GM21390 (cell line): ENCODE measurements at regions not wholly inside any gene's neighbourhood (a gene's known extent, or its start where the extent isn't known, plus 50 kb on each side); places are given as distances from the start of the nearest gene placed in this dataset.

Experiments used
- ATAC-seq: cut with Tn5 transposase; IDR thresholded peaks from one replicate; pipeline ENCODE4 v1.9.1; 2021; ENCODE audit not compliant: unreplicated experiment

DNA sequence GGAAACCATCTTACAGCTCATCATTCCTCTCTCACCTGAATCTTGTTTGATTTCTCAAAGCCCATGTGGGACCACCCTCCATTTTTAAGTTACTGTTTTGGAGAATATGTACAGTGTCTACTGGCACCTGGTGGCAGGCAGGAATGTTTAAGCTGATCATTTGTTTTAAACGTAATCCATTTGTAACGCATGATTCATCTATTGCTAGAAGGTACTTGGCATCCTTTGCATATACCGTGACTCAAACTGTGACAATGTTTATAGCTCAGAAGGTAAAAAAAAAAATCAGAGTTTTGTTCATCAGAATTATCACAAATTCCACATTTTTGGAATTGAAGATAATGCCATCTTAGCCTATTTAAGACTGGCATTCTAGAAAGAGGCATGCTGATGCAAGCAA is 1007.5 kb upstream of the EEF2KMT start:
- no peak for ATAC-seq

DNA sequence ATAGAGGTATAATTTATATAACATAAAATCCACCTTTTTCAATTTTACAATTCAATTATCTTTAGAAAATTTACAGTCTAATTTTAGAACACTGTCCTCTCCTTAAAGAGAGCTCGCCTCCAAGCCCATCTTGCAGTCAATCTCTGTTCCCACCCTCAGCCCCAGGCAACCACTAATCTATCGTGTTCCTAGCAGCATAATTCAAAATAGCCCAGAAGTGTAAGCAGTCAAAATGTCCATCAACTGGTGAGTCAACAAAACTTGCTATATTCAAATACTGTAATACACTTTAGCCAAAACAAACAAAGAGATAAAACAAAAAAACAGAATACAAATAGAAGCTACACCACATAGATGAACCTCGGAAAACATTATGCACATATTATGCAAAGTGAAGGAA is 1006.8 kb upstream of the EEF2KMT start:
- ATAC-seq: no peak

DNA sequence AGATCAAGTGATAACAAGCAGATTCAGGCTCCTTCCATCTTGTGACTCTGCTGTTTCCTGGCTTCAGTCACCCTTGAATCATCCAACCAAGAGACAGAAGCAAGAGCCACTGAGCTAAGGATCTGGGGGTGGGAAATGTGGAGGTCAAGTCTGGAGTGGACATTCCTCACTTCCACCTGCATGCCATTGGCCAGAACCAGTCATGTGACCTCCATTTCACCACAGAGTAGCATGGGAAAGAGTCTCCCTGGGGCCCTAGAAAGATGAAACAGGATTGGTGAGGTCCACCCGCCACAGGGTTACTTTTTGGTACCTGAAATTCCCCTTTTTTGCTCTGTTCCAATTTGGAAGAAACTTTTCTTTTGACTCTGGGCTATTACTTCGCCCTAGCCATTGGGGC is 1006.0 kb upstream of the EEF2KMT start:
- ATAC-seq: no peak

DNA sequence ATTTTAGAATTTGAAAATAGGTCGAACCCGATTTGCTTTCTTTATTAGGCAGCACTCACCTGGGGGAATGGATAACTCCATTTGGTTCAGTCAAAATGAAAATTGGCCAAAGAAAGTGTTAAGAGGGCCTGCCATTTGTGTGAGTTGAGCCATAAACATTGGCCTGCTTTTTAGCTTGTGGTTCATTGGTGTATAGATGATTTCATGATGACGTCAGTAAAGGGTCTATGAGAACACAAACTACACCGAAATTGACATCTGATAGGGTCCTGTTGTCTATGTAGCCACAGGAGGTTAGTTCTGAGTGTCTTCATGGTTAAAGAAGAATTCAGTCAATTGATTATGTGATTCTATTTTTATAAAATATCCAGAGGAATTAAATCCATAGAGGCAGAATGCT is 1001.5 kb upstream of the EEF2KMT start:
- no peak for ATAC-seq

DNA sequence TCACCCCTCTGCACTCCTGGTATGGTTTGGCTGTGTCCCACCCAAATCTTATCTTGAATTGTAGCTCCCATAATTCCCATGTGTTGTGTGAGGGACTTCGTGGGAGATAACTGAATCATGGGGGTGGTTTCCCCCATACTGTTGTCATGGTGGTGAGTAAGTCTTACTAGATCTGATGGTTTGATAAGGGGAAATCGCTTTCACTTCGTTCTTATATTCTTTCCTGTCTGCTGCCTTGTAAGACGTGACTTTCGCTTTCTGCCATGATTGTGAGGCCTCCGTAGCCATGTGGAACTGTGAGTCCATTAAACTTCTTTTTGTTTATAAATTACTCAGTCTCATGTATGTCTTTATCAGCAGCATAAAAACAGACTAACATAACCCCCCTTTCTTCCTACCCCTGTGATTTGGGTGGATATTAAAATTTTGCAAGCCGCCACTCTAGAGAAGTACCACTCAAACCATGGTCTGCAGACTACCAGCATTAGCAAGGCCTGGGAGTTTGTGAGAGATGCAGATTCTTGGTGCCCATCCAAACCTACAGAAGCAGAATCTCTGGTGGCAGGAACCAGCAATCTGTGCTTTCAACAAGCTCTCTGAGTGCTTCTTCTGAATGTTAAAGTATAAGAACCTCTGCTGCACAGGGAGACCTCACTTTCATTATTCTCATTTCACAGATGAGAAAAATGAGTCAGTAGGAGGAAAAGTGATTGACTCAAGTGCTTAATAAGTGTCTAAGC is 999.5 kb upstream of the EEF2KMT start:
- no peak for ATAC-seq

DNA sequence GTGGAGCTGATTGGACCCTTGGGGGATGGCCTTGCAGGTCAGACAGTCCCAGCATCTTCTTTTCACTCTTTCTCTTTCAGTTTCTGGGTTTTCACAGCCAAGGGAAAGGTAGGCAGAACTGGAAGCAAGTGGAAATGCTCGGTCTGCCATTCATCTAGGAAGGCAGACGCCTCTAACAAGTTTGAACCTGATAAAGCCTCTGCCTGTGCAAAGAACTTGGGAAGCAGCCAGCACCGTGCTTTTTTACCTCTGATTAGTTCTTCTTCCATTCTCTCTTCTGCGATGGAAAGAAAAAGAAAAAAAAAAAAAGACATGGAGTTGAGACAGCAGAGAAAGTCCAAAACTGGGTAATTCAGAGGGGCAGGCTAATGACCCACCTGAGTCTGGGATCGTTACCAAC is 997.8 kb upstream of the EEF2KMT start:
- no peak for ATAC-seq

DNA sequence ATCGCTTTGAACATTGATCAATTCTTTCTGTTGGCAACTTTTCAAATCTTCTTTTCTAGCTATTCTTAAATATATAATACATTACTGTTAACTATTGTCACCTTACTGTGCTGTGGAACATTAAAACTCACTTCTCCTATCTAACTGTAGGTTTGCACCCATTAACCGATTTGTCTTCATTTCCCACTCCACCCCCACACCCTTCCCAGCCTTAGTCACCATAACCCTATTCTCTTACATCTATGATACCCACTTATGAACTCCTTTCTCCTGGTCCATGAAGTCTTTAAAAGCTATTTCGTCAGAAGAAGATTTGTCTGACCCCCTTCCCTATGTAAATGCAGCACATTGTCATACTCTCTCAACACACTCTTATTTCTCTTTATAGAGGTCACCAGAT is 993.4 kb upstream of the EEF2KMT start:
- ATAC-seq: no peak

DNA sequence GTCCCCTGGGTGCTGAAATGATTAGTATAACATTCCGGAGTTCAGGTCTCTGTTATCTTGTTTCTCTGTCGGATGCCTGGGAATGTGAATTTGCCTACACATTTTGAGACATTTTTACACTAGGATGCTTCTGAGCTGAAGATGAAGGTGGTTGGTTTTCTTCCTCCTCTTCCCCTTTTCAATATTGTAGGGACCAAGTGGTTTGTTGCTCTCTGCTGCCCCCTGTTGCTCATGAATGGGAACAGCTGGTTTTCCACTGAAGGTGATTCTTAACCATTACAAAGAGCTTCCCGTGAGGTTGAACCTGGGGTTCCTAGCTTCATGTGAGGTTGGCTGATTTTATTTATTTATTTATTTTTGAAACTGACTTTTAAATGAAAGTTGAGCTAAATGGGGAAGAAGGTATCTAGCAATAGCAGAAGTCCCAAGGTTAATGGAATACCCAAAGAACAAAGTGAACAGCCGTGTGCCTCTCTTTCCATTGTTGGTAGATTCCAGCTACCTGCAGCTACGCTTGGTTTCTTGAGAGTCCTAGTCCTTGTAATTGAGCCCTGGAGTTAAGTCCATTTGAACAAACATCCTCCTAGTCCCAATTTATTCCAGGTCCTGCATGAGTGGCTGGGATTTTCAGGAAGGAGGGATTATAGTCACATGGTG is 983.9 kb upstream of the EEF2KMT start:
- ATAC-seq: no peak

DNA sequence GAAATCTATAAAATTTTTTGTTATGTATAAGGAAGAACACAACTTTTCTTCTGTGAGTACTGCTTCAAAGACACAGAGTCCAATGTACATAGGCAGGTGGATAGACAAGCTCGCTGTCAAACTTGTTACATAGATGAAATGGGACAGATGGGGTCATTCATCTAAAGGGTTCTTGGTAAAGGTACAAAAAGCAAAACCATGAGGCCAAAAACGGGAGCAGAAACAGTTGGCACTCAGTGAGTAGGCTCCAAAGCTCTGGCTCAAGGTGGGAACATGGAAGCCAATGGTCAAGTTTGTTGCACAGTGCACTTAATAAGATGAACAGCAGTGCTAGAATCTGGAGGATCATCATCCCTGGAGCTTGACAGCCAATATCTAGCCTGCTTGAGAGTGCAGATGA is 979.0 kb upstream of the EEF2KMT start:
- ATAC-seq: no peak

DNA sequence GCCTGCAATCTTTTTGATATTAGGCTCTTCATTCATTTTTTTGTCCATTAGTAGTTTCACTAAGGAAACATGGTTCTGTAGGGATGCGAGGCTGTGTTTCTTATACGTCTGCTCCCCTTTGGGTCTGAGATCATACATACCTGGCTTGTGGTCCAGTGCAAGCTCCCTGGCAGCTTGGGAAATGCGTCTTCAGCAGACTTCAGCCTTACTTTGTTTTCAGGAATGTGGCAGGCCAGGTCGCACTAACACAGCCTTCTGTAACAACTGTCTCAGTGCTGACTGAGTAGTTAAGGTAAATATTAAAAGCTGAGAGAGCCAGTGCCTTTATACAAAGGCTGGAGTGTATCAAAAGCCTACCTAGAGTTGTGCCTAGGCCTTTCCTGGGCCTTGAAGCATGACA is 970.5 kb upstream of the EEF2KMT start:
- ATAC-seq: no peak

DNA sequence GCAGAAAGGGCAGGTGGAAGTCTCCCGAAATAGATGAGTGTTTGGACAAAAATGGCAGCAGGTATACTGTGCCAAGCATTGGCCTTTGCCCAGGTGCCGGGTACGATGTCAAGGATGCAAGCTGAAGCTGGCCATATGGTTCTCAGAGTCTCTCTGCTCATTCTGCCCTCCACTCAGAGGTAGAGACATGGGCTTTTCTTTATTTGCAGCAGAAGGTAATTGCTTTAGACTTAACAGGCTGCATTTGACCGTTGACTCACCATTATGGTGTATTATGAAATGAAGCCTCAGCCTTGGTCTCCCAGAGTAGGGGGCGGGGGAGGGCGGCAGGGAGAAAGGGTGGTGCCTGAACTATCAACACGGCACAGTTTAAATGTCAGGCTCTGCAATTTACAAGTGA is 969.1 kb upstream of the EEF2KMT start:
- ATAC-seq: no peak

DNA sequence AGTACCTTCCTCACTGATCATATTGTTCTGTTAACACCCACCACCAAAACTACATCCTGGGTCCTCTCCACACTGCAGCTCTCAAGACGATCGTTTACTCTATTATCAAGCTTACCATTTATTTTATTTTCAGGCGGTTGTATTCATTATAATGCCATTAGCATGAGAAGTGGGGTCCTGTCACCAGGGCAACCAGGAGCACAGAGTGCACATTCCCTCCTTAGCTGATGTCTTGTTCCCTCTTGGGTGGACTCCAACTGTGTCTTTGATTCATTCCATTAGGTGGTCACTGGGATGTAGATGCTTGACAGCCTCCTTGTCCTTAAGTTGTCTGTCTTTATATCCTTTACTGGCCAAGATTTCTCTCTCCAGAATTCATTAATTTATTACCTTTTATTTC is 965.9 kb upstream of the EEF2KMT start:
- ATAC-seq: no peak

DNA sequence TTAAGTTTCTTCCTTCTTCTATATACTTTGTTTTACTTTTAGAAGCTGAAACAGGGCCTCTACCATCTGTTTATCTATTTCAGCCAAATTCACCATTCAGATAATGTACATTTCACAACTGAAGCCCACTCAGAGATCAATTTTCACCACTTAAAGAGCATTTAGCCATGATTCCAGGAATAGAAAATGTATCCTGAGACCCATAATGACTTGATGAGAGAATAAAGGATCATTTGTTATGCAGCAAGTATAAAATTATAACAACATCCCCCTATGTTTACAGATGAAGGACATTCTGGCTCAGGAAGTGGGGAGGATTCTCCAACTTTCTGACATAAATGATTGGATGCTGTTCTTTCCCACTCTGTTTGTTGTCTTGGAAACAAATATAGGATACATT is 962.1 kb upstream of the EEF2KMT start:
- ATAC-seq: no peak

DNA sequence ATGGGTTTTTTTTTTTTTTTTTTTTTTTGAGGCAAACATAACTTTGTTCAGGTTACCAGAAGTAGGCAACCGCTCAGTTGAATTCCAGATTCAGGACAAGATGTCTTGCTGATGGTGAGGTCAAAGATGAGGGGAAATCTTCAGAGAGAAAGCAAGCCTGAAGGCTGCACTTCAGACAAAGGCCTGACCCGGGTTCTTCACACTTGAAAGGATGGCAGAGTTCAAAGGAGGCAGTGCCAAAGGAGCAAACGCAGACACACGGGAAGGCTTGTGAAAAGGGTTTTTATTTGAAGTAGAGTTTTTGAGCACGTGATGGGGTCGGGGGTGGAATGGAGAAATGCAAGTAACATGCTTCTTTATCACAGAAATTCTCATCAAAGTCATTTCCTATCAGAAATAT is 960.2 kb upstream of the EEF2KMT start:
- ATAC-seq: no peak

DNA sequence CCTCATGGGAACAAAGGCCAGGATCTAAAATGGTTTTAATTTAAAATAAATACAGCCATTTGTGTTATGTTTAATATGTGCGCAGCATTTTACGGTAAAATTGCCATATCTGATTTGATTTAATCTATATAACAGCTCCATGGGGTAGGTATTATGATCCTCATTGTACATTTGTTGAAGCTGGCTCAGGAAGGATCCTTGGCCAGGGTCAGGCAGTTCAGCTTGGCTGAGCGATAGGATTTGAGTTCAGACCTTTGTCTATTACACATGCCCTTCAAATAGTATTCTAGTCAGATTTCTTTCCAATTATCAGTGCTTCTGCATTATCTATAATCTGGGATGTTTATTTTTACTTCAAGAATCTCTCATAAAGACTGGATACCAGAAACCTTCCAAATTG is 950.4 kb upstream of the EEF2KMT start:
- no peak for ATAC-seq

DNA sequence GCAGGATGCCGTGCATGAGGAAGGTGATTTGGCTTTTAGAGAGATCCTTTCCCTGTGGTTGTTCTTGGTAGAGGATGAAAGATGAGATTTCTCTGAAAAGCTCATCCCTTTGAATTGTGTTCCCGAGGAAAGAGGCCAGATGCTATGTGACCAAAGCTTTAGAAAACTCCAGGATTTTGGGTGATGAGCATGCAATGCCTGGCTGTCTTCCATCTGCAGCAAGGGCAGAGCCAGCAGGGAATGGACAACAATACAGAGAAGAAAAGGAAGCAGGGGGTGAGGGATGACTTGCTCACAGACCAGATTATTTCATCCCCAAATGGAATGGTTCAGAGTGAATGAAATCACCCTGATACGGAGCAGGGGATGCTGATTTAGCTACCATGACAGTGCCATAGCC is 949.7 kb upstream of the EEF2KMT start:
- ATAC-seq: no peak

DNA sequence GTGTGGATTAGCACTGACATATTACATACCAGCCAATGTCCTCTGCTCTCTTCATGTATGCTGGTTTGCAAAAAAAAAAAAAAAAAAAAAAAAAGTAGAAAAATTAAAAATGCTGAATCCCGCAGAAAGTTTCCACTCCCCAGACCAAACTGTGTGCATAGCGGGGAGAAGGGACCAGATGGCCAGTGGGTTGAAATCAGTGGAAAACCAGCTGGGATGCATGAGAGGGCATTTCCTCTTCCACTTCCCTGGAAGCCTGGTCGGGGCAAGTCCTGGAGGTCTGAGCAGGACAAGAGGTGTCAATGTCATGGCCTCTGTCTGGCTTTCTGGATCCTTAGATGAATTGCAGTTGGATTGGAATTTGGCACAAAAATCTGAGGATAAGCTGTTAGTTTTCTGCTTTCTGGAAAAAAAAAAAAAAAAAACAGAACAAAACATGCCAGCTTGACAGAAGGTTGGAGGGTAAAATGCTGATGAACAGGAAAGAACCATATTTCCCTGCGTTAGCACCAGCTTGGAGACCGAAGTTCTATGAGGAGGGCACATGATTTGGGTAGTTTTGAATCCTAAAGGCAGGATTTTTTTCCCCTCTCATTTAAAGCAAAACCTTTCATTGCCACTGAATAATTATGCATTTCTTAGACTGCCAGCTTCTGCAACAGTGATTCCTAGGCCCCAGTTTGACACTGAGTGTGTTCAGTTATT is 941.5 kb upstream of the EEF2KMT start:
- no peak for ATAC-seq

DNA sequence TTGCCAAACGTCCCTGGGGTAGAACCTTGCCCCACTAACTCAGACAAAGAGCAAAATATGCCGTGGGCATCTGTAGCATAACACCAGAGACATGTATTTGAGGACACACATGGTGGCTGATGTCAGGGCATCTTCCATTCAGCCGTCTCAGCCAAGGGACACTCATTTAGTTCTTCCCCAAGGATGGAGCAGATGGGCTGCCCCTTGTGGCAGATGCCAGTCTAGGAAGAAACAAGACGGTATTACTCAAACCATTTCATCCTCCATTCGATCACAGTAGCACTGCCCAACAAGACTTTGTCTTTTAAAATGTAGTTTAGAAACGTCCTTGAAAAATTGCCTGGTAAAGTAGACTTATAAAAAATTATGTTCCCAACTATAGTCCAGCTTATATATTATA is 937.6 kb upstream of the EEF2KMT start:
- no peak for ATAC-seq

DNA sequence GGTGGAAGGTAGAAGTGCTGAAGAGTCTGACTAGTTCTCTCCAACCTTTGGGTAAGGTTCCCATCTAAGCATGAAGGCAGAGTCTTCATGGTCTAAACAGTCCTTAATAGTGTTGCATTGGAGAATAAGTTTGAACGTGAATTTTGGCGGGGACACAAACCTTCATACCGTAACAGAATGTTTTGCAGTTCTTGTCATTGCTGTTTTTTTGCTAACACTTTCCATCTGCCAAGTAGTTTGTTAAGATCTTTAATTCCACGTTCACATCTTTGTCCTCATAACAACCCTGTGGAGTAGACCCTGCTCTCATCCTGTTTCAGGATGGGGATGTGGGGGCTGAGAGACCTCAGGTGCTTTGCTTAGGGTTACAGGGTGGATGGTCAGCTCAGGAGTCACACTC is 936.9 kb upstream of the EEF2KMT start:
- ATAC-seq: no peak

DNA sequence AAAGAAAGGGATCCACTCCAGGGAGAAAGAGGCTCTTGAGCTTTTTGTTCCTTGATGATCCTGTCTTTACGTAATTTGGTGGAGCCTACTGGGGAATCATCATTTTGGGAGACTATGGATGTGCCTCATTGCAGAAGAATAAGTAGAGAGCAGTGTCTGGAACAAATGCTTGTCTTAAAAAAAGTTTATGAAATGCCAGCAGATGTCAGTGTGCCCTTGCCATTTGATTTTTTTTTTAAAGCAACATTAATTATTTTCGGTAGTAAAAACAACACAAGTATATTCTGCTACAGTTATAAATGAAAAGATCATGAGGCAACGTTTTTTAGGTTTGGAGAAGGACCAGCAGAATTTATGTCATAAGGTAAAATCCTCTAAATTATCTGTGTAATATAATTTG is 934.8 kb upstream of the EEF2KMT start:
- ATAC-seq: no peak

DNA sequence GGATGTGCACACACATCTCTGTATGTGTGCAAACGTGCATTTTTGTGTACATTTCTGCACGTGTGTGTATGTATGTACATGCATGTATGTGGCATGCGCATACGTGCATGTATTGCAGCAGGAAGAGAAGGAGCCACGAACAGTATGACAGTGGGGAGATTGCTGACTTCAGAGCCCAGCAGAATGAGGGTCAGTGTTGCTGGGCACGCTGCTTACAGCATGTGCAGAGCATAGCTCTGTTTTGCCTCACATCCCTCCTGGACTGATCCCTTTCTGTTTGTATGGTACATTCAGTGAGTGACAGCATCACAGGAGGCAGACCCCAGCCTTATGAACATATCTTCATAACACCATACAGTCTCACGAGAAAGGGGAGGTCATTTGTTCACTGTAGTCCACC is 934.0 kb upstream of the EEF2KMT start:
- no peak for ATAC-seq

DNA sequence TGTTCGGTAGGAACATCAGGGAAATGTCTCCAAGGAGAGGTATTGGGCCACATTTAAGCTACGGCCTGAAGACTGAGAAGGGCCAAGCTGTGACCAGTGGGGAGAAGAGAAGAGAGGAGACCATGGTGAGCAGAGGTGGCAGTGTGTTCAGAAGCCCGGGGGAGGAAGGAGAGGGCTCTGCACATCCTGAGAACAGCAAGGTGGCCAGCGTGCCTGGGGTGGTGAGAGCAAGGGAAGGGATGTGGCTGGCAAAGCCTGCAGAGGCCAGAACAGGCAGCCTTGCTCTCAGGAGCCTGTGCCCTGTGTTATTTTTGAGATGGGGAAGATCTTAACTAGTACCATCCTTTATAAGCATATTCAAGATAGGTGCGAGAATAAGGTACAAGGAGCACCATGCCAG is 933.5 kb upstream of the EEF2KMT start:
- no peak for ATAC-seq
